ENCODE measurements at regions not wholly inside any gene's neighbourhood (a gene's known extent, or its start where the extent isn't known, plus 50 kb on each side); places are given as distances from the start of the nearest gene placed in this dataset.

- no peak for TF ChIP-seq CTCF (IDR thresholded peaks at IDR 0.05)
- peaks cover 0 to 4% of the 10 kb centered on the region in 2 donors for H3K27me3 ChIP-seq
- intact Hi-C loops (cut with DNase I; ENCODE audit: low total_unique reads) = no loop called here
- no peaks in the 10 kb centered on the region for H3K36me3 ChIP-seq
- no peaks in the 10 kb centered on the region for H3K4me1 ChIP-seq
- no peak overlapping the region for H3K4me3 ChIP-seq
- no peak overlapping the region for H3K27ac ChIP-seq
- no peaks in the 10 kb centered on the region for H3K9me3 ChIP-seq
- no peak for DNase-seq
These were observed 52.6 kb upstream of the PRELID3B start for GRCh38 chr20:59095140-59095539.

GRCh38 chr20:59094576-59094975, 52.0 kb upstream of the PRELID3B start:
- no peaks in the 10 kb centered on the region for H3K4me1 ChIP-seq
- no peak overlapping the region for H3K4me3 ChIP-seq
- peaks cover 0 to 4% of the 10 kb centered on the region in 2 donors for H3K27me3 ChIP-seq
- no peak for TF ChIP-seq CTCF (IDR thresholded peaks at IDR 0.05)
- H3K36me3 ChIP-seq = no peaks in the 10 kb centered on the region
- no peak for DNase-seq
- intact Hi-C loops (cut with DNase I; ENCODE audit: low total_unique reads) = loop anchor here (5.0 kb wide), 1 partner anchor 363 kb away; no protein-coding TSS in a partner anchor
- no peak overlapping the region for H3K27ac ChIP-seq
- H3K9me3 ChIP-seq = no peaks in the 10 kb centered on the region

Measured in tibial artery (tissue), 4 donors.